ENCODE measurements at regions not wholly inside any gene's neighbourhood (a gene's known extent, or its start where the extent isn't known, plus 50 kb on each side); places are given as distances from the start of the nearest gene placed in this dataset.

DNA sequence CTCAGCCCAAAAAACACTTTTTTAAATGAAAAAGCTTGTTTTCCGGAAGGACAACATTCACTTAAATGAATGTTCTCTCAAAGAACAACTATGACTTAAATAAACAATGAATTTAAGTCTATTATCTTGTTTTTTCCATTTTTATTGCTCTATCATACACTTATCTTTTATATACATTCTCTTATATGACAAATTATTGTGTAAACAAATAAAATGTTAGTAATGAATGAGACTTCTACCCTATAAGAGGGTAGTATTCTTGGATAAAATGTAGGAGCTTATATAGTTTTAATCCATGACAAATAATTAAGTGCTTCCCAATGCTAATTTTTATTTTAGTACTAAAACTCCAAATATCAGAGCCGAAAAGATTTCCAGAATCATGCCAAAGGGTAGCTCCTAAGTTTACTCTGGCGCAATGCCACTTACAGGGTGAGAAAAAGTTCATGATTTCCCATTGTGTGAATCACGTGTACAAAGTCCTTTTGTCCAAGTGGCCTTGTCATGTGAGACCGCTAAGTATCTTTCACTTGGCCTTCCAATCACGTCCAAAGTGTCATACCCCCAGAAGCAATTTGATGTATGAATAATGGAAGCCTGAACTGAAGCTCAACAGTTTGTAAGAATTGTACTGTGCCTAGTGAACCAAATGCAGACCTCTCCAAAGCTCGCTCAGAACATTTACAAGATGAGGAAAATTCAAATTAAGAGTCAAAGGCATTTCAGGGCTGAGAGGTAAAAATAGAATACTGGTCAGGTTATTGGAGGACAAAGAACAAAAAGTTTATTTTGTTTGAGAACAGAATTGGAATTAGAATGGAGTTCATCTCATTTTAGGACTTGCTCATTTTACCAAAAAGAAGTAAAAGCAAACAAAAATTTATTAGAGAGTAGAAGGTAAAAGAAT, 56.6 kb upstream of the C1orf21 start:
- Histone ChIP-seq H3K27ac (ENCODE audit: low read length) (no peak overlapping the region), H3K4me2 (ENCODE audit: low read length) (no peak overlapping the region), H3K9me2 (ENCODE audit: insufficient read depth, low read length) (no peaks in the 10 kb centered on the region), H3K9me3 (ENCODE audit: low read length) (peaks cover 4% of the 10 kb centered on the region), H3K4me3 (ENCODE audit: low read length) (no peak overlapping the region), H3K36me3 (ENCODE audit: insufficient read depth, low read length) (no peaks in the 10 kb centered on the region), H4K20me1 (ENCODE audit: insufficient read depth) (no peaks in the 10 kb centered on the region), H3F3A (ENCODE audit: insufficient read depth, low read length, poor library complexity, severe bottlenecking) (no peaks in the 10 kb centered on the region), H3K27me3 (ENCODE audit: insufficient read depth, low read depth, low read length) (no peaks in the 10 kb centered on the region), H2AFZ (ENCODE audit: low read depth, low read length) (no peak overlapping the region), H3K79me2 (replicated peaks; ENCODE audit: insufficient read depth, low read length) (no peaks in the 10 kb centered on the region), H3K9ac (ENCODE audit: low read length) (no peak overlapping the region)
- TF ChIP-seq TAF1 (IDR thresholded peaks at IDR 0.05; ENCODE audit: low read depth) (no peak), SMC3 (conservative IDR thresholded peaks at IDR 0.05; ENCODE audit: poor library complexity) (no peak)
- TF ChIP-seq, protein P1, sequence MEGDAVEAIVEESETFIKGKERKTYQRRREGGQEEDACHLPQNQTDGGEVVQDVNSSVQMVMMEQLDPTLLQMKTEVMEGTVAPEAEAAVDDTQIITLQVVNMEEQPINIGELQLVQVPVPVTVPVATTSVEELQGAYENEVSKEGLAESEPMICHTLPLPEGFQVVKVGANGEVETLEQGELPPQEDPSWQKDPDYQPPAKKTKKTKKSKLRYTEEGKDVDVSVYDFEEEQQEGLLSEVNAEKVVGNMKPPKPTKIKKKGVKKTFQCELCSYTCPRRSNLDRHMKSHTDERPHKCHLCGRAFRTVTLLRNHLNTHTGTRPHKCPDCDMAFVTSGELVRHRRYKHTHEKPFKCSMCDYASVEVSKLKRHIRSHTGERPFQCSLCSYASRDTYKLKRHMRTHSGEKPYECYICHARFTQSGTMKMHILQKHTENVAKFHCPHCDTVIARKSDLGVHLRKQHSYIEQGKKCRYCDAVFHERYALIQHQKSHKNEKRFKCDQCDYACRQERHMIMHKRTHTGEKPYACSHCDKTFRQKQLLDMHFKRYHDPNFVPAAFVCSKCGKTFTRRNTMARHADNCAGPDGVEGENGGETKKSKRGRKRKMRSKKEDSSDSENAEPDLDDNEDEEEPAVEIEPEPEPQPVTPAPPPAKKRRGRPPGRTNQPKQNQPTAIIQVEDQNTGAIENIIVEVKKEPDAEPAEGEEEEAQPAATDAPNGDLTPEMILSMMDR (IDR thresholded peaks at IDR 0.05; ENCODE audit: poor library complexity, severe bottlenecking): no peak

DNA sequence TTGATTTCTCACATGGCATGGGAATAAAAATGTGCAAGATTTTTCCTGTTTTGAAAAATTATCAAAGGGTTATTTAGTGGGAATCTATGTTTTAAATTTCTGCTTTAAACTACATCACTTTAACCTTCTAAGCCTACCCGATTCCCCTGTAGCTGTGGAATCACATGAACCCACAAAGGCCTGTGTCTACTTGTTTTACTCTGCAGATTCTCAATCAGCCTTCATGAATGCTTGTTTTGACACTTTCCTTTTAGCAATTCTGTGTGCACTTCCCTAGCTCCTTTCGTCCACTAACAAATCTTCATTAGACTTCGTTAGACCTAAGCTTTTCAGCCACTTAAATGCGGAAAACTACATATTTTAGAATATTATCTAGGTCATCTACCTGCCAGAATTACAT, 56.0 kb upstream of the C1orf21 start:
- no peaks in the 10 kb centered on the region for H3K27me3 ChIP-seq (ENCODE audit: insufficient read depth, low read depth, low read length)
- H3K4me2 ChIP-seq (ENCODE audit: low read length): no peak overlapping the region
- no peak overlapping the region for H3K9ac ChIP-seq (ENCODE audit: low read length)
- H3K36me3 ChIP-seq (ENCODE audit: insufficient read depth, low read length): no peaks in the 10 kb centered on the region
- H3K4me3 ChIP-seq (ENCODE audit: low read length): no peak overlapping the region
- H4K20me1 ChIP-seq (ENCODE audit: insufficient read depth): no peaks in the 10 kb centered on the region
- no peaks in the 10 kb centered on the region for H3F3A ChIP-seq (ENCODE audit: insufficient read depth, low read length, poor library complexity, severe bottlenecking)
- peaks cover 4% of the 10 kb centered on the region for H3K9me3 ChIP-seq (ENCODE audit: low read length)
- H2AFZ ChIP-seq (ENCODE audit: low read depth, low read length): no peak overlapping the region
- no peak overlapping the region for H3K27ac ChIP-seq (ENCODE audit: low read length)
- no peaks in the 10 kb centered on the region for H3K9me2 ChIP-seq (ENCODE audit: insufficient read depth, low read length)
- H3K79me2 ChIP-seq (replicated peaks; ENCODE audit: insufficient read depth, low read length): no peaks in the 10 kb centered on the region
- TF ChIP-seq MXI1 (conservative IDR thresholded peaks at IDR 0.05; ENCODE audit: poor library complexity, severe bottlenecking) (no peak), TAF1 (IDR thresholded peaks at IDR 0.05; ENCODE audit: low read depth) (no peak), SMC3 (conservative IDR thresholded peaks at IDR 0.05; ENCODE audit: poor library complexity) (no peak)
- TF ChIP-seq, protein P1 (IDR thresholded peaks at IDR 0.05; ENCODE audit: poor library complexity, severe bottlenecking): no peak

Small RNA genes in the stretch of these regions (small RNA-seq; reads per million reads assigned to genes)
- gene RF00019: 0 to 1.2 (median 0) reads per million in 3 experiments

Data from neural cell (in vitro differentiated cells).